ENCODE measurements at regions not wholly inside any gene's neighbourhood (a gene's known extent, or its start where the extent isn't known, plus 50 kb on each side); places are given as distances from the start of the nearest gene placed in this dataset.

- TF ChIP-seq FOXP2 (optimal IDR thresholded peaks at IDR 0.05; ENCODE audit: borderline replicate concordance, extremely low read depth, extremely low read length, insufficient read depth) (no peak), POLR2AphosphoS5 (IDR thresholded peaks at IDR 0.05; ENCODE audit: low read depth, low read length) (no peak), REST (IDR thresholded peaks at IDR 0.05; ENCODE audit: insufficient read depth in 1 of 2, low read depth in 2 of 2, low read length in 2 of 2) (no peak), SIN3A (IDR thresholded peaks at IDR 0.05; ENCODE audit: borderline replicate concordance, insufficient read depth, low read length) (no peak), TAF1 (IDR thresholded peaks at IDR 0.05; ENCODE audit: borderline replicate concordance, insufficient read depth, low read length) (no peak)
Measured at GRCh38 chr3:23146163-23146562, 57.0 kb upstream of the UBE2E2 start.

GRCh38 chr3:23152989-23153388, 50.1 kb upstream of the UBE2E2 start:
- TF ChIP-seq SIN3A (IDR thresholded peaks at IDR 0.05; ENCODE audit: borderline replicate concordance, insufficient read depth, low read length) (no peak), FOXP2 (optimal IDR thresholded peaks at IDR 0.05; ENCODE audit: borderline replicate concordance, extremely low read depth, extremely low read length, insufficient read depth) (no peak), POLR2AphosphoS5 (IDR thresholded peaks at IDR 0.05; ENCODE audit: low read depth, low read length) (no peak), TAF1 (IDR thresholded peaks at IDR 0.05; ENCODE audit: borderline replicate concordance, insufficient read depth, low read length) (no peak), REST (IDR thresholded peaks at IDR 0.05; ENCODE audit: insufficient read depth in 1 of 2, low read depth in 2 of 2, low read length in 2 of 2) (no peak)
